HCT116 (cell line): ENCODE measurements at regions not wholly inside any gene's neighbourhood (a gene's known extent, or its start where the extent isn't known, plus 50 kb on each side); places are given as distances from the start of the nearest gene placed in this dataset.

Experiments used
- ATAC-seq: fragments of 200-7000 bp; cut with Tn5 transposase; 2 replicates; pipeline ENCODE4 v1.9.1; 2020; ENCODE audit warnings: mild to moderate bottlenecking, moderate library complexity
- BruUV-seq: library from RNA; stranded (reverse); fragments of 400-500 nt; replicated peaks from 2 replicates; lab custom pipeline; 2021; lab: Mats Ljungman, UMichigan
- CTCF ChIA-PET: fragments of 300-600 bp; sonication (Branson Sonifier 250); formaldehyde crosslinking; loops from one replicate; lab custom pipeline; 2021; ENCODE audit warnings: antibody characterized with exemption; lab: Charles Lee
- POLR2A ChIA-PET: fragments of 300-600, 350-600 bp; sonication (Branson Sonifier 250); formaldehyde crosslinking; loops from one replicate; lab custom pipeline; 2021; ENCODE audit warnings: antibody characterized with exemption; lab: Charles Lee
- RAD21 ChIA-PET, 2 experiments: fragments of 300-600 bp; sonication (Branson Sonifier 250); formaldehyde crosslinking; loops; one replicate each; lab custom pipeline; 2023; ENCODE audit warnings: low total read pairs in 2 of 2; ENCODE audit not compliant: uncharacterized antibody in 2 of 2, unreplicated experiment in 2 of 2, low non-redundant PET in 1 of 2; lab: Charles Lee
- DNase-seq: peaks from one replicate; pipeline ENCODE4 v3.0.0-alpha.2; 2010; ENCODE audit warnings: low read depth, low spot score
- H2AFZ ChIP-seq: fragments of 200-600 bp; shearing (Covaris generic), sonication (generic); 2 replicates; pipeline ENCODE4 v1.6.1; 2017; ENCODE audit warnings: low read depth, mixed run types, mixed read lengths, antibody characterized with exemption, low read length; ENCODE audit not compliant: poor library complexity, severe bottlenecking
- H3K27ac ChIP-seq: 2 replicates; pipeline ENCODE4 v1.5.1; 2012; ENCODE audit warnings: low read depth, low read length
- H3K27me3 ChIP-seq: fragments of 200-600 bp; sonication (generic); 2 replicates; pipeline ENCODE4 v1.6.1; 2016; ENCODE audit warnings: mixed run types, low read length, mixed read lengths; ENCODE audit not compliant: insufficient read depth
- H3K36me3 ChIP-seq, 2 experiments: fragments of 200-500 bp in 1 of 2; fragments of 200-600 bp in 1 of 2; sonication (Bioruptor generic) in 1 of 2; sonication (generic) in 1 of 2; 2 replicates each; pipeline versions ENCODE4 v1.5.1 to v1.6.1; 2014 to 2016; ENCODE audit warnings: low read length in 2 of 2, inconsistent platforms in 1 of 2, mixed read lengths in 1 of 2, mixed run types in 1 of 2; ENCODE audit not compliant: insufficient read depth in 2 of 2, control insufficient read depth in 1 of 2
- H3K4me1 ChIP-seq, 2 experiments: fragments of 200-600 bp in 1 of 2; sonication (generic) in 1 of 2; 2 replicates each; pipeline versions ENCODE4 v1.5.1 to v1.6.1; 2012 to 2017; ENCODE audit warnings: low read length in 2 of 2, inconsistent platforms in 1 of 2, mild to moderate bottlenecking in 1 of 2, mixed read lengths in 1 of 2, mixed run types in 1 of 2, moderate library complexity in 1 of 2; ENCODE audit not compliant: insufficient read depth in 2 of 2, control insufficient read depth in 1 of 2
- H3K4me2 ChIP-seq: fragments of 200-600 bp; sonication (generic); 2 replicates; pipeline ENCODE4 v1.6.1; 2017; ENCODE audit warnings: mixed run types, low read length, mixed read lengths
- H3K4me3 ChIP-seq, 2 experiments: fragments of 200-600 bp in 1 of 2; sonication (generic) in 1 of 2; replicated peaks in 1 of 2; 2 replicates each; pipeline ENCODE4 v1.5.1; 2011 to 2016; ENCODE audit warnings: low read length in 2 of 2, control low read depth in 1 of 2, low read depth in 1 of 2, mild to moderate bottlenecking in 1 of 2, mixed read lengths in 1 of 2, mixed run types in 1 of 2
- H3K79me2 ChIP-seq: fragments of 200-600 bp; sonication (generic); 2 replicates; pipeline ENCODE4 v1.6.1; 2017; ENCODE audit warnings: mild to moderate bottlenecking, mixed run types, low read length, moderate library complexity, mixed read lengths; ENCODE audit not compliant: insufficient read depth
- H3K9ac ChIP-seq: fragments of 200-600 bp; sonication (generic); 2 replicates; pipeline ENCODE4 v1.6.1; 2016; ENCODE audit warnings: low read length, mixed read lengths
- H3K9me2 ChIP-seq: fragments of 200-600 bp; sonication (generic), shearing (Covaris generic); 2 replicates; pipeline ENCODE4 v1.6.1; 2017; ENCODE audit warnings: mixed run types, mild to moderate bottlenecking, moderate library complexity; ENCODE audit not compliant: insufficient read depth
- H3K9me3 ChIP-seq, 2 experiments: fragments of 200-500 bp in 1 of 2; fragments of 200-600 bp in 1 of 2; sonication (Bioruptor generic) in 1 of 2; sonication (generic) in 1 of 2; 2 replicates each; pipeline ENCODE4 v1.6.1; 2014 to 2017; ENCODE audit warnings: low read length in 2 of 2, mixed read lengths in 2 of 2, inconsistent platforms in 1 of 2, low read depth in 1 of 2, mild to moderate bottlenecking in 1 of 2, mixed run types in 1 of 2, moderate library complexity in 1 of 2; ENCODE audit not compliant: control insufficient read depth in 1 of 2, insufficient read depth in 1 of 2
- H4K20me1 ChIP-seq: fragments of 200-600 bp; sonication (generic), shearing (Covaris generic); 2 replicates; pipeline ENCODE4 v1.6.1; 2017; ENCODE audit warnings: mixed run types, mild to moderate bottlenecking, moderate library complexity; ENCODE audit not compliant: insufficient read depth
- ATF3 ChIP-seq: IDR thresholded peaks from 2 replicates; pipeline ENCODE4 v1.6.1; 2012
- CEBPB ChIP-seq: IDR thresholded peaks from 2 replicates; pipeline ENCODE4 v1.6.1; 2012; ENCODE audit warnings: low read depth
- CTCF ChIP-seq, 3 experiments: fragments of 200-600 bp in 1 of 3; sonication (generic) in 1 of 3; IDR thresholded peaks in 2 of 3; conservative IDR thresholded peaks in 1 of 3; 2 replicates each; pipeline ENCODE4 v1.5.1; 2012 to 2017; ENCODE audit warnings: low read depth in 2 of 3, low read length in 2 of 3, antibody characterized with exemption in 1 of 3, borderline replicate concordance in 1 of 3, control low read depth in 1 of 3, mild to moderate bottlenecking in 1 of 3, mixed read lengths in 1 of 3, mixed run types in 1 of 3, moderate library complexity in 1 of 3; ENCODE audit not compliant: insufficient read depth in 1 of 3
- EGR1 ChIP-seq: IDR thresholded peaks from 2 replicates; pipeline ENCODE4 v1.6.1; 2012; ENCODE audit warnings: low read depth
- EZH2 ChIP-seq: fragments of 200-600 bp; sonication (generic); IDR thresholded peaks from 2 replicates; pipeline ENCODE4 v1.6.1; 2017; ENCODE audit warnings: antibody characterized with exemption, mixed run types
- FOSL1 ChIP-seq: IDR thresholded peaks from 2 replicates; pipeline ENCODE4 v1.6.1; 2012; ENCODE audit warnings: low read depth
- MAX ChIP-seq: IDR thresholded peaks from 2 replicates; pipeline ENCODE4 v1.6.1; 2012
- POLR2A ChIP-seq: IDR thresholded peaks from 2 replicates; pipeline ENCODE4 v1.7.0; 2011; ENCODE audit warnings: borderline replicate concordance; ENCODE audit not compliant: insufficient read depth, insufficient read length; ENCODE audit errors: extremely low read depth
- SIN3A ChIP-seq: IDR thresholded peaks from 2 replicates; pipeline ENCODE4 v1.6.1; 2012; ENCODE audit warnings: low read depth
- SP1 ChIP-seq: IDR thresholded peaks from 2 replicates; pipeline ENCODE4 v1.6.1; 2012; ENCODE audit warnings: low read depth
- SRF ChIP-seq: IDR thresholded peaks from 2 replicates; pipeline ENCODE4 v1.6.1; 2012; ENCODE audit warnings: low read depth
- ZBTB33 ChIP-seq: IDR thresholded peaks from 2 replicates; pipeline ENCODE4 v1.6.1; 2011; ENCODE audit warnings: mild to moderate bottlenecking, low read length, moderate library complexity; ENCODE audit not compliant: insufficient replicate concordance; ENCODE audit errors: extremely low read depth
- intact Hi-C: fragments of 100-400 bp; cut with micrococcal nuclease; formaldehyde crosslinking; loops from 2 replicates; pipeline ENCODE4 v1.10.0; 2022

- TF ChIP-seq ZBTB33, result no peak
These were observed 262.9 kb downstream of the SEC16B start (continued) for GRCh38 chr1:177706977-177707376.

GRCh38 chr1:177705839-177706238, 264.0 kb downstream of the SEC16B start:
- no peaks in the 10 kb centered on the region for H3K9me3 ChIP-seq
- no peak overlapping the region for H3K4me3 ChIP-seq
- no peak overlapping the region for H3K9ac ChIP-seq
- ATAC-seq (no peak), DNase-seq (no peak)
- no peaks in the 10 kb centered on the region for H3K36me3 ChIP-seq
- TF ChIP-seq MAX, result no peak
- no peak for TF ChIP-seq EZH2
- TF ChIP-seq CEBPB, result no peak
- TF ChIP-seq POLR2A, result no peak
- TF ChIP-seq SRF, result no peak
- TF ChIP-seq SP1, result no peak
- no peak for TF ChIP-seq FOSL1
- TF ChIP-seq CTCF (IDR thresholded peaks at IDR 0.05 in 2 of 3, conservative IDR thresholded peaks at IDR 0.05 in 1 of 3; ENCODE audit: borderline replicate concordance in 1 of 3, insufficient read depth in 1 of 3, low read depth in 2 of 3, low read length in 2 of 3), result no peak
- TF ChIP-seq EGR1, result no peak
- no peak for TF ChIP-seq SIN3A
- no peak for TF ChIP-seq ATF3
- RAD21 ChIA-PET, result no interaction called here
- CTCF ChIA-PET, result no interaction called here
- BruUV-seq, result no TSS peak
- POLR2A ChIA-PET, result no interaction called here
- no peaks in the 10 kb centered on the region for H3K9me2 ChIP-seq
- no peaks in the 10 kb centered on the region for H3K79me2 ChIP-seq
- H4K20me1 ChIP-seq, result no peaks in the 10 kb centered on the region
- H3K4me2 ChIP-seq, result no peak overlapping the region
- H2AFZ ChIP-seq, result no peak overlapping the region
- no peaks in the 10 kb centered on the region for H3K4me1 ChIP-seq
- intact Hi-C loops, result no loop called here
- H3K27me3 ChIP-seq, result peaks cover 69% of the 10 kb centered on the region
- H3K27ac ChIP-seq, result no peak overlapping the region
